HCT116 (cell line): ENCODE measurements at regions not wholly inside any gene's neighbourhood (a gene's known extent, or its start where the extent isn't known, plus 50 kb on each side); places are given as distances from the start of the nearest gene placed in this dataset.

Source experiments
- ATAC-seq: fragments of 200-7000 bp; cut with Tn5 transposase; 2 replicates; pipeline ENCODE4 v1.9.1; 2020; ENCODE audit warnings: mild to moderate bottlenecking, moderate library complexity
- BruUV-seq: library from RNA; stranded (reverse); fragments of 400-500 nt; replicated peaks from 2 replicates; lab custom pipeline; 2021; lab: Mats Ljungman, UMichigan
- CTCF ChIA-PET: fragments of 300-600 bp; sonication (Branson Sonifier 250); formaldehyde crosslinking; loops from one replicate; lab custom pipeline; 2021; ENCODE audit warnings: antibody characterized with exemption; lab: Charles Lee
- POLR2A ChIA-PET: fragments of 300-600, 350-600 bp; sonication (Branson Sonifier 250); formaldehyde crosslinking; loops from one replicate; lab custom pipeline; 2021; ENCODE audit warnings: antibody characterized with exemption; lab: Charles Lee
- RAD21 ChIA-PET, 2 experiments: fragments of 300-600 bp; sonication (Branson Sonifier 250); formaldehyde crosslinking; loops; one replicate each; lab custom pipeline; 2023; ENCODE audit warnings: low total read pairs in 2 of 2; ENCODE audit not compliant: uncharacterized antibody in 2 of 2, unreplicated experiment in 2 of 2, low non-redundant PET in 1 of 2; lab: Charles Lee
- DNase-seq: peaks from one replicate; pipeline ENCODE4 v3.0.0-alpha.2; 2010; ENCODE audit warnings: low read depth, low spot score
- H2AFZ ChIP-seq: fragments of 200-600 bp; shearing (Covaris generic), sonication (generic); 2 replicates; pipeline ENCODE4 v1.6.1; 2017; ENCODE audit warnings: low read depth, mixed run types, mixed read lengths, antibody characterized with exemption, low read length; ENCODE audit not compliant: poor library complexity, severe bottlenecking
- H3K27ac ChIP-seq: 2 replicates; pipeline ENCODE4 v1.5.1; 2012; ENCODE audit warnings: low read depth, low read length
- H3K27me3 ChIP-seq: fragments of 200-600 bp; sonication (generic); 2 replicates; pipeline ENCODE4 v1.6.1; 2016; ENCODE audit warnings: mixed run types, low read length, mixed read lengths; ENCODE audit not compliant: insufficient read depth
- H3K36me3 ChIP-seq, 2 experiments: fragments of 200-500 bp in 1 of 2; fragments of 200-600 bp in 1 of 2; sonication (Bioruptor generic) in 1 of 2; sonication (generic) in 1 of 2; 2 replicates each; pipeline versions ENCODE4 v1.5.1 to v1.6.1; 2014 to 2016; ENCODE audit warnings: low read length in 2 of 2, inconsistent platforms in 1 of 2, mixed read lengths in 1 of 2, mixed run types in 1 of 2; ENCODE audit not compliant: insufficient read depth in 2 of 2, control insufficient read depth in 1 of 2
- H3K4me1 ChIP-seq, 2 experiments: fragments of 200-600 bp in 1 of 2; sonication (generic) in 1 of 2; 2 replicates each; pipeline versions ENCODE4 v1.5.1 to v1.6.1; 2012 to 2017; ENCODE audit warnings: low read length in 2 of 2, inconsistent platforms in 1 of 2, mild to moderate bottlenecking in 1 of 2, mixed read lengths in 1 of 2, mixed run types in 1 of 2, moderate library complexity in 1 of 2; ENCODE audit not compliant: insufficient read depth in 2 of 2, control insufficient read depth in 1 of 2
- H3K4me2 ChIP-seq: fragments of 200-600 bp; sonication (generic); 2 replicates; pipeline ENCODE4 v1.6.1; 2017; ENCODE audit warnings: mixed run types, low read length, mixed read lengths
- H3K4me3 ChIP-seq, 2 experiments: fragments of 200-600 bp in 1 of 2; sonication (generic) in 1 of 2; replicated peaks in 1 of 2; 2 replicates each; pipeline ENCODE4 v1.5.1; 2011 to 2016; ENCODE audit warnings: low read length in 2 of 2, control low read depth in 1 of 2, low read depth in 1 of 2, mild to moderate bottlenecking in 1 of 2, mixed read lengths in 1 of 2, mixed run types in 1 of 2
- H3K79me2 ChIP-seq: fragments of 200-600 bp; sonication (generic); 2 replicates; pipeline ENCODE4 v1.6.1; 2017; ENCODE audit warnings: mild to moderate bottlenecking, mixed run types, low read length, moderate library complexity, mixed read lengths; ENCODE audit not compliant: insufficient read depth
- H3K9ac ChIP-seq: fragments of 200-600 bp; sonication (generic); 2 replicates; pipeline ENCODE4 v1.6.1; 2016; ENCODE audit warnings: low read length, mixed read lengths
- H3K9me2 ChIP-seq: fragments of 200-600 bp; sonication (generic), shearing (Covaris generic); 2 replicates; pipeline ENCODE4 v1.6.1; 2017; ENCODE audit warnings: mixed run types, mild to moderate bottlenecking, moderate library complexity; ENCODE audit not compliant: insufficient read depth
- H3K9me3 ChIP-seq, 2 experiments: fragments of 200-500 bp in 1 of 2; fragments of 200-600 bp in 1 of 2; sonication (Bioruptor generic) in 1 of 2; sonication (generic) in 1 of 2; 2 replicates each; pipeline ENCODE4 v1.6.1; 2014 to 2017; ENCODE audit warnings: low read length in 2 of 2, mixed read lengths in 2 of 2, inconsistent platforms in 1 of 2, low read depth in 1 of 2, mild to moderate bottlenecking in 1 of 2, mixed run types in 1 of 2, moderate library complexity in 1 of 2; ENCODE audit not compliant: control insufficient read depth in 1 of 2, insufficient read depth in 1 of 2
- H4K20me1 ChIP-seq: fragments of 200-600 bp; sonication (generic), shearing (Covaris generic); 2 replicates; pipeline ENCODE4 v1.6.1; 2017; ENCODE audit warnings: mixed run types, mild to moderate bottlenecking, moderate library complexity; ENCODE audit not compliant: insufficient read depth
- ATF3 ChIP-seq: IDR thresholded peaks from 2 replicates; pipeline ENCODE4 v1.6.1; 2012
- CBX3 ChIP-seq: IDR thresholded peaks from 2 replicates; pipeline ENCODE4 v1.6.1; 2012; ENCODE audit warnings: low read depth
- CEBPB ChIP-seq: IDR thresholded peaks from 2 replicates; pipeline ENCODE4 v1.6.1; 2012; ENCODE audit warnings: low read depth
- CTCF ChIP-seq, 3 experiments: fragments of 200-600 bp in 1 of 3; sonication (generic) in 1 of 3; IDR thresholded peaks in 2 of 3; conservative IDR thresholded peaks in 1 of 3; 2 replicates each; pipeline ENCODE4 v1.5.1; 2012 to 2017; ENCODE audit warnings: low read depth in 2 of 3, low read length in 2 of 3, antibody characterized with exemption in 1 of 3, borderline replicate concordance in 1 of 3, control low read depth in 1 of 3, mild to moderate bottlenecking in 1 of 3, mixed read lengths in 1 of 3, mixed run types in 1 of 3, moderate library complexity in 1 of 3; ENCODE audit not compliant: insufficient read depth in 1 of 3
- ELF1 ChIP-seq: IDR thresholded peaks from 2 replicates; pipeline ENCODE4 v1.6.1; 2012; ENCODE audit warnings: low read depth, borderline replicate concordance
- EZH2 ChIP-seq: fragments of 200-600 bp; sonication (generic); IDR thresholded peaks from 2 replicates; pipeline ENCODE4 v1.6.1; 2017; ENCODE audit warnings: antibody characterized with exemption, mixed run types
- FOSL1 ChIP-seq: IDR thresholded peaks from 2 replicates; pipeline ENCODE4 v1.6.1; 2012; ENCODE audit warnings: low read depth
- JUND ChIP-seq: IDR thresholded peaks from 2 replicates; pipeline ENCODE4 v1.6.1; 2012
- MAX ChIP-seq: IDR thresholded peaks from 2 replicates; pipeline ENCODE4 v1.6.1; 2012
- POLR2AphosphoS5 ChIP-seq: IDR thresholded peaks from 2 replicates; pipeline ENCODE4 v1.6.1; 2011; ENCODE audit warnings: mild to moderate bottlenecking, low read depth, low read length, moderate library complexity
- RAD21 ChIP-seq: IDR thresholded peaks from 2 replicates; pipeline ENCODE4 v1.6.1; 2012; ENCODE audit warnings: low read depth, mild to moderate bottlenecking
- REST ChIP-seq: IDR thresholded peaks from 2 replicates; pipeline ENCODE4 v1.6.1; 2012; ENCODE audit warnings: low read depth
- SP1 ChIP-seq: IDR thresholded peaks from 2 replicates; pipeline ENCODE4 v1.6.1; 2012; ENCODE audit warnings: low read depth
- SRF ChIP-seq: IDR thresholded peaks from 2 replicates; pipeline ENCODE4 v1.6.1; 2012; ENCODE audit warnings: low read depth
- TCF7L2 ChIP-seq: IDR thresholded peaks from 2 replicates; pipeline ENCODE4 v1.7.0; 2011; ENCODE audit warnings: borderline replicate concordance, inconsistent platforms; ENCODE audit not compliant: insufficient read depth, insufficient read length; ENCODE audit errors: extremely low read depth
- YY1 ChIP-seq: IDR thresholded peaks from 2 replicates; pipeline ENCODE4 v1.6.1; 2011; ENCODE audit warnings: low read length, low read depth, moderate library complexity, mild to moderate bottlenecking; ENCODE audit not compliant: insufficient replicate concordance; ENCODE audit errors: extremely low read depth
- ZBTB33 ChIP-seq: IDR thresholded peaks from 2 replicates; pipeline ENCODE4 v1.6.1; 2011; ENCODE audit warnings: mild to moderate bottlenecking, low read length, moderate library complexity; ENCODE audit not compliant: insufficient replicate concordance; ENCODE audit errors: extremely low read depth
- ZFX ChIP-seq: fragments of 450-650 bp; IDR thresholded peaks from 2 replicates; pipeline ENCODE4 v1.6.1; 2017
- ZNF274 ChIP-seq: fragments of 200-500 bp; sonication (Bioruptor generic); IDR thresholded peaks from 2 replicates; pipeline ENCODE4 v1.6.1; 2014; ENCODE audit warnings: mild to moderate bottlenecking, low read depth, low read length, inconsistent platforms
- intact Hi-C: fragments of 100-400 bp; cut with micrococcal nuclease; formaldehyde crosslinking; loops from 2 replicates; pipeline ENCODE4 v1.10.0; 2022

GRCh38 chr12:126708492-126708896 is 1558.5 kb upstream of the TMEM132C start:
- BruUV-seq, result no TSS peak

More at GRCh38 chr12:126708492-126708896, 1558.5 kb upstream of the TMEM132C start:
- H3K27me3 ChIP-seq, result no peaks in the 10 kb centered on the region
- H3K9me3 ChIP-seq, result no peaks in the 10 kb centered on the region
- ATAC-seq (no peak), DNase-seq (no peak)
- CTCF ChIA-PET, result interaction anchor here (0.7 kb wide), 1 partner anchor 40 kb away, joined by 3 read pairs; no protein-coding TSS in a partner anchor
- H3K9ac ChIP-seq, result no peak overlapping the region
- H3K79me2 ChIP-seq, result no peaks in the 10 kb centered on the region
- RAD21 ChIA-PET, result no interaction called here
- H3K4me1 ChIP-seq, result no peaks in the 10 kb centered on the region
- H3K27ac ChIP-seq, result no peak overlapping the region
- H3K4me3 ChIP-seq, result no peak overlapping the region
- intact Hi-C loops, result no loop called here
- no peak overlapping the region for H3K4me2 ChIP-seq
- H3K9me2 ChIP-seq, result no peaks in the 10 kb centered on the region
- POLR2A ChIA-PET, result no interaction called here
- no peaks in the 10 kb centered on the region for H4K20me1 ChIP-seq
- no peaks in the 10 kb centered on the region for H3K36me3 ChIP-seq
- TF ChIP-seq FOSL1 (no peak), ATF3 (no peak), ZBTB33 (no peak), CBX3 (no peak), REST (no peak), JUND (no peak), TCF7L2 (no peak), ELF1 (no peak), YY1 (no peak), RAD21 (no peak), CTCF (IDR thresholded peaks at IDR 0.05 in 2 of 3, conservative IDR thresholded peaks at IDR 0.05 in 1 of 3; ENCODE audit: borderline replicate concordance in 1 of 3, insufficient read depth in 1 of 3, low read depth in 2 of 3, low read length in 2 of 3) (no peak), SP1 (no peak), SRF (no peak), ZNF274 (no peak), CEBPB (no peak), MAX (no peak), EZH2 (no peak), POLR2AphosphoS5 (no peak), ZFX (no peak)
- H2AFZ ChIP-seq, result no peak overlapping the region
